ENCODE measurements at regions not wholly inside any gene's neighbourhood (a gene's known extent, or its start where the extent isn't known, plus 50 kb on each side); places are given as distances from the start of the nearest gene placed in this dataset.
"Not testable (repeated sequence)": the region's sequence is repeated elsewhere in the genome, so short reads cannot be mapped to it uniquely, and the experiment has no call there.

DNA sequence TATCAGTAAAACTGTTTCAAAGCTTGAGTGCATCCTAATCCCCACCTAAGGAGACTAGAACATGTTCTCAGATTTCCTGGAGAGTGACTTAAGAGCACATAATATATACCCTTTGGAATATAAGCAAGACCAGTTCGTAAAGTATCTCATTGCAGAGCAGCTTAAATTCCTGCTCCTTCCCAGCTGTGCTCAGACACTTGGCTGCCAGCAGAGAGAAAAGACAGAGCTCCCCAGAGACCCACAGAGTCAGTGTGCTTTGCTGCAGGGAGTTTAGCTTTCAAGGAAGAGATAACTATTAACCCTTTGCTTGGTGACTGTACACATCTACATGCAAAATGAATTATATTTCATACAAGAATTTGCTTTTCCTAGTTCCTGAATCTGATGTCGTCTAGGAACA lies 338.1 kb upstream of the ARHGEF26 start:
- no peak for FAIRE-seq
- DNase-seq (ENCODE audit: insufficient read length, low spot score) = no peak

- DNase-seq (ENCODE audit: insufficient read length, low spot score) (no peak), FAIRE-seq (no peak)
These were observed 337.3 kb upstream of the ARHGEF26 start for GRCh38 chr3:153783741-153784480.

DNA sequence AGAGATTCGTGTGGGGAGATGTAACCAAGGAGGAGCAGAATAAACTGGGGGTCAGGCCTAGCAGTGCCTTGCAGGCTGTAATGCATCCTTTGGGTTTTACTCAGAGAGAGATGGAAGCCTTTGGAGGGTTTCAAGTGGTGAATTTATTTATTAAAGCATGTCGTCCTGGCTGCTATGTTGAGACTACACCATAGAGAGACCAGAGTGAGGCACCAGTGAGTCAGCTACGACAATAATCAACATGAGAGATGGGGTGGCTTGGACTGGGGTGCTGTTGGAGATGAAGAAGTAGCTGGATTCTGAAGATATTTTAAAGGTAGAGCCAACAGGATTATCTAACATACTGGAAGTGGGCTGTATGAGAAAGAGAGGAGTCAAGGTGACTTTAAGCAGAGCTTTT lies 335.3 kb upstream of the ARHGEF26 start:
- FAIRE-seq (no peak), DNase-seq (ENCODE audit: insufficient read length, low spot score) (no peak)

GRCh38 chr3:153789380-153789779 lies 331.8 kb upstream of the ARHGEF26 start:
- DNase-seq (ENCODE audit: insufficient read length, low spot score) (no peak), FAIRE-seq (no peak)

DNA sequence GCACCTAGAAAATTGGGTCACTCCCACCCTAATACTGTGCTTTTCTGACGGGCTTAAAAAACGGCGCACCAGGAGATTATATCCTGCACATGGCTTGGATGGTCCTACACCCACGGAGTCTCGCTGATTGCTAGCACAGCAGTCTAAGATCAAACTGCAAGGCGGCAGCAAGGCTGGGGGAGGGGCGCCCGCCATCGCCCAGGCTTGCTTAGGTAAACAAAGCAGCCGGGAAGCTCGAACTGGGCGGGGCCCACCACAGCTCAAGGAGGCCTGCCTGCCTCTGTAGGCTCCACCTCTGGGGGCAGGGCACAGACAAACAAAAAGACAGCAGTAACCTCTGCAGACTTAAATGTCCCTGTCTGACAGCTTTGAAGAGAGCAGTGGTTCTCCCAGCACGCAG lies 324.1 kb upstream of the ARHGEF26 start:
- not testable (repeated sequence) for FAIRE-seq; DNase-seq (ENCODE audit: insufficient read length, low spot score)

DNA sequence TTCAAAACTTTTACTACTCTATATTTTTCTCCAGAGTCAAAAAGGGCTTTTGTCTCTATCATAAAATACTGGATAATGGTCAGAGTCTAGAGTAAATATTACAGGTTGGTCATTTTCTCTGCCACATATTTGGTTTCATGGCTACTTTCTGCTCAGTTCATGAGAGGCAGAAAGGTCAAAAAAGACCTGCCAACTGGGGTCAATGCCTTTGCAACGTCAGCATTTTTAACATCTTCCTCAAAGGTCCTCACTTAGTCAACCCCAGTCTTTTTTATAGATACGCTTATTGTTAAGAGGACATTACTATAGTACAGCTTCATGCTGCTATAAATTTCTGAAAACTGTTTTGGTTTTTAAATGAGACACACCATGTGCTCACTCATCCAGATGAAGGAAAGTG lies 312.1 kb upstream of the ARHGEF26 start:
- FAIRE-seq = no peak

DNA sequence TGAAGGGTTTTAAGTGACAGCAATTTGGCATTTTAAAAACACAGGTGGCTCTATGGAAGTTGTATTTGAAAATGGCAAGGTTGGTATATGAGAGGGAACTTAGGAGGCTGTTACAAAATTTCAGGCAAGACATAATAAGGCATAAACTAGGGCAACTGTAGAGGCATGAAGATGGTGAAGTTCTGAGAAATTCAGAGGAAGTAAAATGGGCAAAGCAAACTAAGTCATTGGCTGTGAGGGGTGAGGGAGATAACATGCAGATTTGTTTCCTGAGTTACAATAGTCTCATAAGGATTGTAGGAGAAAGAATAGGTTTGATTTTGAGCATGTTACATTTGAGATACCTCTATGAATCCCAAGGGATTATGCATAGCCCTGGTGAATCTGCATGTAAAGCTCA lies 302.9 kb upstream of the ARHGEF26 start:
- DNase-seq (ENCODE audit: insufficient read length, low spot score) = no peak
- FAIRE-seq = no peak

More for the DNA sequence above, 312.1 kb upstream of the ARHGEF26 start:
- DNase-seq (ENCODE audit: insufficient read length, low spot score) = no peak

DNA sequence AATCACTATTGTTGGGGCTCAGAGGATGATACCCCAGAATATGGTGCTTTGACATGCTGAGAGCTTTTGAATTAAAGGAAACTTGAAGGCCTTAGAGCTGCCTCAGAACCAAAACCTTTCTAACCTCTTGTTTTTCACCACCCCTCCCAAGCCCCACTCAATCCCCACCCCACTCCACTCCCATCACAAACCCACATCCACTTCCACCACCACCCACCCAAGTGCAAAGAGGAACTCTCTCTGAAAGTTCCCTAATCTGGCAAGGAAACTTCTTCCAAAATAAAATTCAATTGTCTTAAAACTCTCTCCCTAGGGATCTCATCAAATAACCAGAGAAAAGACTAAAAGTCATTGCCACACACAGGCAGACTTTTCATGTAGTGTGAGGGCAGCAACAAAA lies 301.2 kb upstream of the ARHGEF26 start:
- FAIRE-seq (no peak), DNase-seq (ENCODE audit: insufficient read length, low spot score) (no peak)

DNA sequence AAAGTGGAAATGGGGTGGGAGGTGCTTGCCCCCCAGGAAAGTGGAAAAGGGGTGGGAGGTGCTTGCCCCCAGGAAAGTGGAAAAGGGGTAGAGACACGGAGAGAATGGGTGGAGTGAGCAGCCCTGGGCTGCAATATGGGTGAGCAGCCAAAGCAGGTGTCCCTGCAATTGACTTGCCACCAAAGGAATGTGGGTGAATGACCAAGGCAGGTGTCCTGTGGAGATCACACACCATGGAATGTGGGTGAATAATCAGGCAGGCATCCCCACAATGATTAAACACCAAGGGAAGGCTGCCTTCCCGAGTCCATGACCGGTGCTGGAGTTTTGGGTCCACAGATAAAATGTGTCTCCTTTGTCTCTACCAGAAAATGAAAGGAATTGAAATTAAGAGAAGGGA lies 292.8 kb upstream of the ARHGEF26 start:
- not testable (repeated sequence) for FAIRE-seq; DNase-seq (ENCODE audit: insufficient read length, low spot score)

- DNase-seq (ENCODE audit: insufficient read length, low spot score) = no peak
These were observed 291.5 kb upstream of the ARHGEF26 start for GRCh38 chr3:153829606-153830170.

DNA sequence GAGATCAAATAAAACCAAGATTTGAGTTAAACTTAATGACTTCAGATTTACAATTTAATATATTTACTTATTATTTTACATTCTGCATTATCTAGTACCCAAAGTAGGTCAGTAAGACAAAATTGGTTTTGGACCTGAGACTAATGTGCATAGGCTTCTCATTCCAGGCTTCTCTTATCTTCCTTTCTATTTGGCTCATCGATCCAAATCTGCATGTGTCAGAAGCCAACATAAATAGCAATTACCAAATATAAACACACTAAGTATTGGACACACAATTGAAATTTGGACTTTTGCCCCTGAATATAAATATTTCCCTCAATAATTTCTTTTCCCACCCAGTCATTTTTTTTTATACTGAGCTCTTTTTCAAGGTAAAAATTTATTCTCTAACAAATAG lies 290.6 kb upstream of the ARHGEF26 start:
- FAIRE-seq (no peak), DNase-seq (ENCODE audit: insufficient read length, low spot score) (no peak)

More at GRCh38 chr3:153829606-153830170, 291.5 kb upstream of the ARHGEF26 start:
- FAIRE-seq = no peak

DNA sequence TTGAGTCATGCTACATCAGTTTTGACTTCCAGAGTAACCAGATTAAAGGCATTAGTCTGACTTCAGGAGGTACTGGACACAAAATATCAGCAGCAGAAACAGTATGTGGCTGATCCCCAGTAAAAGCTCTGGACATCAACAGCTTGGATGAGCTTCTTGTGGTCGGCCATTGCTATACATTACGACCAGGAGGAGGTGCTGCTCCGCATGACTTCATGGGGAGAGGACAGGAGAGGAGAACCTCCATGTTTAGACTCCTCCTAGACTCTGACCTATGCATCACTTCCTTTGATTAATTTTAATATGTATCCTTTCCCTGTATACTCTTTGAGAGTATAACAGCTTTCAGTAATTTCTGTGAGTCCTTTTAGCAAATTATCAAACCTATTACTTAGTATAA lies 285.6 kb upstream of the ARHGEF26 start:
- no peak for FAIRE-seq

DNA sequence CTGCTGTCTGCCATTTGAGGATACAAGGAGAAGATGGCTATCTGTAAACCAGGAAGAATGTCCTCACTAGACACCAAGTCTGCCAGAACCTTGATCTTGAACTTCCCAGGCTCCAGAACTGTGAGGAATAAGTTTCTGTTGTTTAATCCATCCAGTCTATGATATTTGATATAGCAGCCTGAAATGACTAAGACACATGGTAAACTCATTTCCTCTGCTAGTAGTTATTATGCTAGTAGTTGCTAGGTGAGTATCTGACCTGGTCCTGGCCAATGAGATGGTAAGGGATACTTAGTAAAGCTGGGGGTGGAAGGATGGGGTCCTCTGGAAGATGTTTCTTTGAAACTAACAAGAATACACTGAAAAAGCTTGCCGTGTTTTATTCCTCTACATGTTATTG lies 280.7 kb upstream of the ARHGEF26 start:
- no peak for DNase-seq (ENCODE audit: insufficient read length, low spot score)
- no peak for FAIRE-seq

More for the DNA sequence above, 285.6 kb upstream of the ARHGEF26 start:
- no peak for DNase-seq (ENCODE audit: insufficient read length, low spot score)

DNA sequence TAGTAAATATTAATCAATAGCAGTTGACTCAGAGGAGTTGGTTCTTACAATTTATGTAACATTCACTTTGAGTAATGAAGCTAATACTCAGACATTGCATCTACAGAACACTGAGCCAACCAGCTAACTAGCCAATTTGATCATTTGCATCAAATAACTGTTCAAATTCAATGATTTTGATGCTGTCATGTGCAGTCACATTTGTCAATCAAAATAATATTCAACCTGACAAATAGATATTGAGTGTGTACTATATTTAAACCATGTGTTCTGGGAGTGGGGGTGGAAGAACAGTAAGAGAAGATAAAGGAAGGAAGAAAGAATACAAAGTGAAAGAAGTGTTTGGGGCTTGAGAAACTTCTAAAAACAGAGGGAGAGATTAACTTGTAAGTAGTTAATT lies 277.2 kb upstream of the ARHGEF26 start:
- no peak for DNase-seq (ENCODE audit: insufficient read length, low spot score)
- no peak for FAIRE-seq

DNA sequence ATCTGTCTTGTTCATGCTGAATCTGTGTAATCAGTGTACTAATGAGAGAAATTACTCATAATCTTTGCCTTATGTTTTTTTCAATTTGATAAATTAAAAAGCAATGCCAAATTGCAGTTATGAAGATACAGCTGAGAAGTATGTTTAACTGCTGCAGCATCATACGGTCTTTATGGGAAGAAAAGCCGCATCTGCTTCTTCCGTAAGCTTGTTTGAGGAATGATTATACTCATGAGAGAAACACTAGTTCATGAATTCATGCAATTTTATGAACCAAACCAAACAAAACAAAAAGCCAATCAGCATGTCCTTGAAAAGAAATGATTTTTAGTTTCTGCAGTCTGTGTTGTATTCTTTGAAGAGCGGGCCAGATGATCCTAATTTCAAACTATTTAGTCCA lies 275.9 kb upstream of the ARHGEF26 start:
- DNase-seq (ENCODE audit: insufficient read length, low spot score) (no peak), FAIRE-seq (no peak)

DNA sequence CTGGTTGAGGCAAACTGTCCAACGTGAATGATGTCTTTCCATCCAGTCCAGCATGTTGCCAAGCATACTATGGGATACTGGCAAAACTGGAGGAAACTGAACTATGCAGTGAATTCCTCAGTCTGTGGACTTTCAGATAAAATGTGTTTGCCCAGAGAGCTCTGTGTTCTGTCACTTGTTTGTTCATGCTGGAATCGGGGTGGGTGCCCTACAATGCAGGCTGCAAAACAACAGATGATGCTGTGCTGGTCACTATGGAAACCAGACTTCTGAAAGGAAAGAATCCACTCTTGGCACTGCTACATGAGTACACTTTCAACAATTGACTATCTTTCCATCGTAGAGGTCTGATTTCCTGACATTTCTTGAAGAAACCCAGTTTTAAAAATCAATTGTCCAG lies 272.5 kb upstream of the ARHGEF26 start:
- no peak for FAIRE-seq
- DNase-seq (ENCODE audit: insufficient read length, low spot score) = no peak

- FAIRE-seq = no peak
- DNase-seq (ENCODE audit: insufficient read length, low spot score) = no peak
These were observed 268.8 kb upstream of the ARHGEF26 start for GRCh38 chr3:153852355-153852754.

DNA sequence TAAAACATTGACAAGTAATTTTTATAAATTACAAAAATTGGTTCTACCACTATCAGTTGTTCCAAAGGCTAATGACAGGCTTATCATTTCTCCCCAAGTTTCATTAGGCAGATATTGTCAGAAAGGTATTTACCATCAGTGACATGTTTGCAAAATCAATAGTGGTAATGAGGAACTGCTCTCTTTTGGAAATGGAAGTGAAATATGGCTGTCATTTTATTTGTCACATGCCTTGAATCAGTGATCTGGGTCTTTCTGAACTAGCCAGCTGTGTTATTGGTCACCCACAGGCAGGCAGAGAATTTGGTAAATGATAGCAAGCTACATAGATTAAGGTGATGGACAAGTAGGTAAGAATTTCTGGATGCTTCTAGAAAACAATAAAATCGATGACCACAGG lies 268.0 kb upstream of the ARHGEF26 start:
- no peak for FAIRE-seq
- DNase-seq (ENCODE audit: insufficient read length, low spot score) = no peak

- DNase-seq (ENCODE audit: insufficient read length, low spot score) = no peak
- FAIRE-seq = no peak
These were observed 265.4 kb upstream of the ARHGEF26 start for GRCh38 chr3:153855772-153856171.

- no peak for DNase-seq (ENCODE audit: insufficient read length, low spot score)
- no peak for FAIRE-seq
These were observed 264.3 kb upstream of the ARHGEF26 start for GRCh38 chr3:153856932-153857331.

- DNase-seq (ENCODE audit: insufficient read length, low spot score) = no peak
- no peak for FAIRE-seq
These were observed 256.4 kb upstream of the ARHGEF26 start for GRCh38 chr3:153864793-153865192.

- FAIRE-seq (no peak), DNase-seq (ENCODE audit: insufficient read length, low spot score) (no peak)
These were observed 254.3 kb upstream of the ARHGEF26 start for GRCh38 chr3:153866901-153867300.
